ENCODE measurements at regions not wholly inside any gene's neighbourhood (a gene's known extent, or its start where the extent isn't known, plus 50 kb on each side); places are given as distances from the start of the nearest gene placed in this dataset.

DNA sequence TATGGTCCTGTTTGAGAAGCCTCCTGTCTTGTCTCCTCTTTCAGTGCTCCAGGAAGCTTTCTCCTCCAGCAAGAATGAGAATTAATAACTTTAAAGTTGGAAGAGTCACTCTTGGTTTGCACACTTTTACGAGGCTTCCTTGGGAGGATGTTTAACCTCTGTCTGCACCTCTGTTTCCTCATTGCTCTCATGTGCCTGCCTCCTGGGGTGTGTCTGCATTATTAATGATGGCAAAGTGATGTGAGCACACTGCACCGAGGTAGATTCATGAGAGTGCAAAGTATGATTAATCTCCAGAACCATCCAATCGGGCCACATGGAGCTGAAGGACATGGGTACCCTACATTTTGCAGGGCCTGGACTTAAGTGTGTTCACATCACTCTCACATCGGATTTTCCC lies 73.5 kb upstream of the TENM4 start:
- TF ChIP-seq, protein P1, sequence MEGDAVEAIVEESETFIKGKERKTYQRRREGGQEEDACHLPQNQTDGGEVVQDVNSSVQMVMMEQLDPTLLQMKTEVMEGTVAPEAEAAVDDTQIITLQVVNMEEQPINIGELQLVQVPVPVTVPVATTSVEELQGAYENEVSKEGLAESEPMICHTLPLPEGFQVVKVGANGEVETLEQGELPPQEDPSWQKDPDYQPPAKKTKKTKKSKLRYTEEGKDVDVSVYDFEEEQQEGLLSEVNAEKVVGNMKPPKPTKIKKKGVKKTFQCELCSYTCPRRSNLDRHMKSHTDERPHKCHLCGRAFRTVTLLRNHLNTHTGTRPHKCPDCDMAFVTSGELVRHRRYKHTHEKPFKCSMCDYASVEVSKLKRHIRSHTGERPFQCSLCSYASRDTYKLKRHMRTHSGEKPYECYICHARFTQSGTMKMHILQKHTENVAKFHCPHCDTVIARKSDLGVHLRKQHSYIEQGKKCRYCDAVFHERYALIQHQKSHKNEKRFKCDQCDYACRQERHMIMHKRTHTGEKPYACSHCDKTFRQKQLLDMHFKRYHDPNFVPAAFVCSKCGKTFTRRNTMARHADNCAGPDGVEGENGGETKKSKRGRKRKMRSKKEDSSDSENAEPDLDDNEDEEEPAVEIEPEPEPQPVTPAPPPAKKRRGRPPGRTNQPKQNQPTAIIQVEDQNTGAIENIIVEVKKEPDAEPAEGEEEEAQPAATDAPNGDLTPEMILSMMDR (IDR thresholded peaks at IDR 0.05; ENCODE audit: insufficient read depth, low read length): no peak
- TF ChIP-seq SPI1 (IDR thresholded peaks at IDR 0.05; ENCODE audit: borderline replicate concordance, low read depth) (no peak), POLR2AphosphoS5 (IDR thresholded peaks at IDR 0.05; ENCODE audit: low read depth) (no peak)
- TF ChIP-seq, protein P2, sequence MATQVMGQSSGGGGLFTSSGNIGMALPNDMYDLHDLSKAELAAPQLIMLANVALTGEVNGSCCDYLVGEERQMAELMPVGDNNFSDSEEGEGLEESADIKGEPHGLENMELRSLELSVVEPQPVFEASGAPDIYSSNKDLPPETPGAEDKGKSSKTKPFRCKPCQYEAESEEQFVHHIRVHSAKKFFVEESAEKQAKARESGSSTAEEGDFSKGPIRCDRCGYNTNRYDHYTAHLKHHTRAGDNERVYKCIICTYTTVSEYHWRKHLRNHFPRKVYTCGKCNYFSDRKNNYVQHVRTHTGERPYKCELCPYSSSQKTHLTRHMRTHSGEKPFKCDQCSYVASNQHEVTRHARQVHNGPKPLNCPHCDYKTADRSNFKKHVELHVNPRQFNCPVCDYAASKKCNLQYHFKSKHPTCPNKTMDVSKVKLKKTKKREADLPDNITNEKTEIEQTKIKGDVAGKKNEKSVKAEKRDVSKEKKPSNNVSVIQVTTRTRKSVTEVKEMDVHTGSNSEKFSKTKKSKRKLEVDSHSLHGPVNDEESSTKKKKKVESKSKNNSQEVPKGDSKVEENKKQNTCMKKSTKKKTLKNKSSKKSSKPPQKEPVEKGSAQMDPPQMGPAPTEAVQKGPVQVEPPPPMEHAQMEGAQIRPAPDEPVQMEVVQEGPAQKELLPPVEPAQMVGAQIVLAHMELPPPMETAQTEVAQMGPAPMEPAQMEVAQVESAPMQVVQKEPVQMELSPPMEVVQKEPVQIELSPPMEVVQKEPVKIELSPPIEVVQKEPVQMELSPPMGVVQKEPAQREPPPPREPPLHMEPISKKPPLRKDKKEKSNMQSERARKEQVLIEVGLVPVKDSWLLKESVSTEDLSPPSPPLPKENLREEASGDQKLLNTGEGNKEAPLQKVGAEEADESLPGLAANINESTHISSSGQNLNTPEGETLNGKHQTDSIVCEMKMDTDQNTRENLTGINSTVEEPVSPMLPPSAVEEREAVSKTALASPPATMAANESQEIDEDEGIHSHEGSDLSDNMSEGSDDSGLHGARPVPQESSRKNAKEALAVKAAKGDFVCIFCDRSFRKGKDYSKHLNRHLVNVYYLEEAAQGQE (IDR thresholded peaks at IDR 0.05; ENCODE audit: insufficient replicate concordance, low read depth): no peak

All from HL-60 (cell line).